Rectal smooth muscle tissue (tissue), 1 donor: ENCODE measurements at regions not wholly inside any gene's neighbourhood (a gene's known extent, or its start where the extent isn't known, plus 50 kb on each side); places are given as distances from the start of the nearest gene placed in this dataset.
"Not testable (repeated sequence)": the region's sequence is repeated elsewhere in the genome, so short reads cannot be mapped to it uniquely, and the experiment has no call there.

Source experiments
- H3K27ac ChIP-seq: one replicate; pipeline ENCODE4 v1.7.0; 2013; ENCODE audit warnings: low read depth, low read length, inconsistent platforms
- H3K27me3 ChIP-seq: one replicate; pipeline ENCODE4 v1.7.0; 2013; ENCODE audit warnings: low read length; ENCODE audit not compliant: control insufficient read depth, insufficient read depth
- H3K36me3 ChIP-seq: one replicate; pipeline ENCODE4 v1.7.0; 2013; ENCODE audit warnings: low read length; ENCODE audit not compliant: control insufficient read depth, insufficient read depth
- H3K4me1 ChIP-seq: one replicate; pipeline ENCODE4 v1.7.0; 2013; ENCODE audit warnings: low read length; ENCODE audit not compliant: control insufficient read depth, insufficient read depth
- H3K4me3 ChIP-seq: one replicate; pipeline ENCODE4 v1.7.0; 2013; ENCODE audit warnings: low read length
- H3K9ac ChIP-seq: one replicate; pipeline ENCODE4 v1.7.0; 2013; ENCODE audit warnings: low read length

- Histone ChIP-seq H3K4me3 (no peak overlapping the region), H3K9ac (no peak overlapping the region), H3K36me3 (no peaks in the 10 kb centered on the region), H3K4me1 (no peaks in the 10 kb centered on the region), H3K27ac (no peak overlapping the region), H3K27me3 (no peaks in the 10 kb centered on the region)
Observed at GRCh38 chr4:54386693-54387092, 157.6 kb downstream of the PDGFRA start.

GRCh38 chr4:54390670-54391069, 161.6 kb downstream of the PDGFRA start:
- Histone ChIP-seq H3K4me1 (no peaks in the 10 kb centered on the region), H3K4me3 (no peak overlapping the region), H3K27me3 (no peaks in the 10 kb centered on the region), H3K9ac (no peak overlapping the region), H3K27ac (no peak overlapping the region), H3K36me3 (no peaks in the 10 kb centered on the region)

- no peak overlapping the region for H3K9ac ChIP-seq
- H3K36me3 ChIP-seq, result no peaks in the 10 kb centered on the region
- no peaks in the 10 kb centered on the region for H3K27me3 ChIP-seq
- no peaks in the 10 kb centered on the region for H3K4me1 ChIP-seq
- no peak overlapping the region for H3K4me3 ChIP-seq
- no peak overlapping the region for H3K27ac ChIP-seq
Observed at GRCh38 chr4:54391104-54391503, 162.0 kb downstream of the PDGFRA start.

GRCh38 chr4:54392479-54392878, 163.4 kb downstream of the PDGFRA start:
- H3K9ac ChIP-seq, result no peak overlapping the region
- no peaks in the 10 kb centered on the region for H3K4me1 ChIP-seq
- H3K4me3 ChIP-seq, result no peak overlapping the region
- H3K27me3 ChIP-seq, result no peaks in the 10 kb centered on the region
- H3K27ac ChIP-seq, result no peak overlapping the region
- H3K36me3 ChIP-seq, result no peaks in the 10 kb centered on the region

- Histone ChIP-seq H3K27ac (no peak overlapping the region), H3K36me3 (no peaks in the 10 kb centered on the region), H3K27me3 (no peaks in the 10 kb centered on the region), H3K9ac (no peak overlapping the region), H3K4me1 (no peaks in the 10 kb centered on the region), H3K4me3 (no peak overlapping the region)
Observed at GRCh38 chr4:54393243-54393642, 164.2 kb downstream of the PDGFRA start.

GRCh38 chr4:54395013-54395527, 166.0 kb downstream of the PDGFRA start:
- Histone ChIP-seq H3K9ac (no peak overlapping the region), H3K4me1 (no peaks in the 10 kb centered on the region), H3K27me3 (no peaks in the 10 kb centered on the region), H3K4me3 (no peak overlapping the region), H3K36me3 (no peaks in the 10 kb centered on the region), H3K27ac (no peak overlapping the region)

GRCh38 chr4:54400188-54400587, 171.1 kb downstream of the PDGFRA start:
- Histone ChIP-seq H3K27ac (no peak overlapping the region), H3K36me3 (no peaks in the 10 kb centered on the region), H3K27me3 (no peaks in the 10 kb centered on the region), H3K9ac (no peak overlapping the region), H3K4me1 (no peaks in the 10 kb centered on the region), H3K4me3 (no peak overlapping the region)

- H3K27me3 ChIP-seq, result no peaks in the 10 kb centered on the region
- no peak overlapping the region for H3K9ac ChIP-seq
- no peaks in the 10 kb centered on the region for H3K36me3 ChIP-seq
- H3K4me3 ChIP-seq, result no peak overlapping the region
- H3K4me1 ChIP-seq, result no peaks in the 10 kb centered on the region
- no peak overlapping the region for H3K27ac ChIP-seq
Observed at GRCh38 chr4:54400802-54401201, 171.7 kb downstream of the PDGFRA start.

- Histone ChIP-seq H3K27ac (no peak overlapping the region), H3K36me3 (no peaks in the 10 kb centered on the region), H3K4me3 (no peak overlapping the region), H3K9ac (no peak overlapping the region), H3K4me1 (no peaks in the 10 kb centered on the region), H3K27me3 (no peaks in the 10 kb centered on the region)
Observed at GRCh38 chr4:54402880-54403480, 173.9 kb downstream of the PDGFRA start.

GRCh38 chr4:54403700-54404453, 174.8 kb downstream of the PDGFRA start:
- Histone ChIP-seq H3K4me1 (no peaks in the 10 kb centered on the region), H3K27ac (no peak overlapping the region), H3K36me3 (no peaks in the 10 kb centered on the region), H3K9ac (no peak overlapping the region), H3K4me3 (no peak overlapping the region), H3K27me3 (no peaks in the 10 kb centered on the region)

- not testable (repeated sequence) for H3K36me3 ChIP-seq, H3K27me3 ChIP-seq, H3K27ac ChIP-seq, H3K4me3 ChIP-seq, H3K4me1 ChIP-seq, H3K9ac ChIP-seq
Observed at GRCh38 chr4:54409270-54409817, 180.3 kb downstream of the PDGFRA start.

GRCh38 chr4:54414545-54414944, 185.5 kb downstream of the PDGFRA start:
- no peak overlapping the region for H3K9ac ChIP-seq
- H3K4me1 ChIP-seq, result no peaks in the 10 kb centered on the region
- no peaks in the 10 kb centered on the region for H3K36me3 ChIP-seq
- no peak overlapping the region for H3K4me3 ChIP-seq
- no peak overlapping the region for H3K27ac ChIP-seq
- no peaks in the 10 kb centered on the region for H3K27me3 ChIP-seq

GRCh38 chr4:54417476-54417875, 188.4 kb downstream of the PDGFRA start:
- Histone ChIP-seq H3K27me3 (no peaks in the 10 kb centered on the region), H3K4me3 (no peak overlapping the region), H3K9ac (no peak overlapping the region), H3K36me3 (no peaks in the 10 kb centered on the region), H3K4me1 (no peaks in the 10 kb centered on the region), H3K27ac (no peak overlapping the region)
